ENCODE measurements at regions not wholly inside any gene's neighbourhood (a gene's known extent, or its start where the extent isn't known, plus 50 kb on each side); places are given as distances from the start of the nearest gene placed in this dataset.
"Not testable (repeated sequence)": the region's sequence is repeated elsewhere in the genome, so short reads cannot be mapped to it uniquely, and the experiment has no call there.

- not testable (repeated sequence) for DNase-seq
Observed at GRCh38 chr2:94576486-94576885, 294.7 kb upstream of the TEKT4 start.

GRCh38 chr2:94577160-94577559 lies 294.1 kb upstream of the TEKT4 start:
- DNase-seq: not testable (repeated sequence)

GRCh38 chr2:94579221-94579620 lies 292.0 kb upstream of the TEKT4 start:
- DNase-seq: not testable (repeated sequence)

- DNase-seq: not testable (repeated sequence)
Observed at GRCh38 chr2:94583081-94583723, 288.0 kb upstream of the TEKT4 start.

- DNase-seq: not testable (repeated sequence)
Observed at GRCh38 chr2:94584569-94584968, 286.7 kb upstream of the TEKT4 start.

GRCh38 chr2:94586032-94586982 lies 284.9 kb upstream of the TEKT4 start:
- not testable (repeated sequence) for DNase-seq

- not testable (repeated sequence) for DNase-seq
Observed at GRCh38 chr2:94587042-94587441, 284.2 kb upstream of the TEKT4 start.

GRCh38 chr2:94594019-94594836 lies 277.0 kb upstream of the TEKT4 start:
- not testable (repeated sequence) for DNase-seq

- DNase-seq: not testable (repeated sequence)
Observed at GRCh38 chr2:94595956-94596355, 275.3 kb upstream of the TEKT4 start.

- not testable (repeated sequence) for DNase-seq
Observed at GRCh38 chr2:94598075-94598713, 273.0 kb upstream of the TEKT4 start.

- DNase-seq: not testable (repeated sequence)
Observed at GRCh38 chr2:94600929-94601328, 270.3 kb upstream of the TEKT4 start.

- DNase-seq: no peak
Observed at GRCh38 chr2:94602466-94602865, 268.8 kb upstream of the TEKT4 start.

- no peak for DNase-seq
Observed at GRCh38 chr2:94622113-94622618, 249.1 kb upstream of the TEKT4 start.

- not testable (repeated sequence) for DNase-seq
Observed at GRCh38 chr2:94628953-94629352, 242.3 kb upstream of the TEKT4 start.

GRCh38 chr2:94641397-94641796 lies 229.8 kb upstream of the TEKT4 start:
- not testable (repeated sequence) for DNase-seq

GRCh38 chr2:94652131-94652530 lies 219.1 kb upstream of the TEKT4 start:
- DNase-seq: not testable (repeated sequence)

GRCh38 chr2:94669858-94670257 lies 201.4 kb upstream of the TEKT4 start:
- DNase-seq: not testable (repeated sequence)

GRCh38 chr2:94694236-94694635 lies 177.0 kb upstream of the TEKT4 start:
- not testable (repeated sequence) for DNase-seq

- not testable (repeated sequence) for DNase-seq
Observed at GRCh38 chr2:94708982-94709381, 162.2 kb upstream of the TEKT4 start.

GRCh38 chr2:94725543-94725942 lies 145.7 kb upstream of the TEKT4 start:
- no peak for DNase-seq

- not testable (repeated sequence) for DNase-seq
Observed at GRCh38 chr2:94735536-94735935, 135.7 kb upstream of the TEKT4 start.

- not testable (repeated sequence) for DNase-seq
Observed at GRCh38 chr2:94737145-94737544, 134.1 kb upstream of the TEKT4 start.
